GM20431 (cell line): ENCODE measurements at regions not wholly inside any gene's neighbourhood (a gene's known extent, or its start where the extent isn't known, plus 50 kb on each side); places are given as distances from the start of the nearest gene placed in this dataset.
"Not testable (repeated sequence)": the region's sequence is repeated elsewhere in the genome, so short reads cannot be mapped to it uniquely, and the experiment has no call there.

ENCODE experiments used
- in situ Hi-C: fragments of 300-500 bp; cut with MseI, MboI; formaldehyde crosslinking; loops from one replicate; pipeline ENCODE4 v1.15.0; 2020; ENCODE audit warnings: low sequenced_read_pairs; ENCODE audit not compliant: unreplicated experiment

- in situ Hi-C loops, result not testable (repeated sequence)
These were observed 83.6 kb upstream of the GRK3 start for GRCh38 chr22:25480868-25481267.

GRCh38 chr22:25482091-25482760, 82.2 kb upstream of the GRK3 start:
- in situ Hi-C loops, result no loop called here

- in situ Hi-C loops, result no loop called here
These were observed 81.4 kb upstream of the GRK3 start for GRCh38 chr22:25482868-25483639.

GRCh38 chr22:25483931-25484330, 80.5 kb upstream of the GRK3 start:
- in situ Hi-C loops, result no loop called here

GRCh38 chr22:25484521-25485315, 79.8 kb upstream of the GRK3 start:
- in situ Hi-C loops, result no loop called here

- in situ Hi-C loops, result no loop called here
These were observed 78.6 kb upstream of the GRK3 start for GRCh38 chr22:25485626-25486545.

- in situ Hi-C loops, result no loop called here
These were observed 77.0 kb upstream of the GRK3 start for GRCh38 chr22:25487508-25487907.

GRCh38 chr22:25488244-25489020, 76.0 kb upstream of the GRK3 start:
- in situ Hi-C loops, result no loop called here

- in situ Hi-C loops, result no loop called here
These were observed 74.5 kb upstream of the GRK3 start for GRCh38 chr22:25489947-25490346.

- in situ Hi-C loops, result no loop called here
These were observed 73.6 kb upstream of the GRK3 start for GRCh38 chr22:25490896-25491295.

GRCh38 chr22:25492162-25492561, 72.3 kb upstream of the GRK3 start:
- in situ Hi-C loops, result no loop called here

GRCh38 chr22:25492841-25493734, 71.4 kb upstream of the GRK3 start:
- in situ Hi-C loops, result no loop called here

GRCh38 chr22:25493794-25494193, 70.7 kb upstream of the GRK3 start:
- in situ Hi-C loops, result no loop called here

- in situ Hi-C loops, result no loop called here
These were observed 69.7 kb upstream of the GRK3 start for GRCh38 chr22:25494774-25495173.

GRCh38 chr22:25495285-25495684, 69.2 kb upstream of the GRK3 start:
- in situ Hi-C loops, result no loop called here

- in situ Hi-C loops, result no loop called here
These were observed 67.9 kb upstream of the GRK3 start for GRCh38 chr22:25496396-25497064.

GRCh38 chr22:25497181-25497641, 67.3 kb upstream of the GRK3 start:
- in situ Hi-C loops, result no loop called here

- in situ Hi-C loops, result no loop called here
These were observed 66.8 kb upstream of the GRK3 start for GRCh38 chr22:25497716-25498115.
